ENCODE measurements at regions not wholly inside any gene's neighbourhood (a gene's known extent, or its start where the extent isn't known, plus 50 kb on each side); places are given as distances from the start of the nearest gene placed in this dataset.

- no peak for TF ChIP-seq USF2 (IDR thresholded peaks at IDR 0.05; ENCODE audit: low read depth, low read length)
- TF ChIP-seq CEBPB (IDR thresholded peaks at IDR 0.05; ENCODE audit: low read depth, low read length), result no peak
- no peak for TF ChIP-seq CTCF (conservative IDR thresholded peaks at IDR 0.05; ENCODE audit: low read depth, low read length)
- no peak for TF ChIP-seq RCOR1 (IDR thresholded peaks at IDR 0.05; ENCODE audit: insufficient replicate concordance, low read length)
- no peak for TF ChIP-seq RAD21 (IDR thresholded peaks at IDR 0.05; ENCODE audit: low read length)
- no peak for TF ChIP-seq RFX5 (IDR thresholded peaks at IDR 0.05; ENCODE audit: low read depth, low read length)
- TF ChIP-seq POLR2A (IDR thresholded peaks at IDR 0.05; ENCODE audit: low read depth, low read length), result no peak
- no peak for TF ChIP-seq MXI1 (IDR thresholded peaks at IDR 0.05; ENCODE audit: borderline replicate concordance, low read depth, low read length)
- no peak for TF ChIP-seq CHD1 (IDR thresholded peaks at IDR 0.05; ENCODE audit: low read depth, low read length)
Measured at GRCh38 chr11:45440111-45440510, 154.0 kb upstream of the SYT13 start.

Data from IMR-90 (cell line).